DND-41 (cell line): ENCODE measurements at regions not wholly inside any gene's neighbourhood (a gene's known extent, or its start where the extent isn't known, plus 50 kb on each side); places are given as distances from the start of the nearest gene placed in this dataset.

Experiments
- EZH2 ChIP-seq: IDR thresholded peaks from 3 replicates; pipeline ENCODE4 v1.6.1; 2012; ENCODE audit warnings: borderline replicate concordance, low read depth, mild to moderate bottlenecking, moderate library complexity, low read length, inconsistent platforms; ENCODE audit not compliant: severe bottlenecking
- TF ChIP-seq, protein P1 (sequence below): IDR thresholded peaks from 2 replicates; pipeline ENCODE4 v1.5.1; 2012; ENCODE audit warnings: borderline replicate concordance, low read length, moderate library complexity, mild to moderate bottlenecking; ENCODE audit not compliant: poor library complexity, severe bottlenecking; ENCODE audit errors: extremely low read depth

- TF ChIP-seq, protein P1, sequence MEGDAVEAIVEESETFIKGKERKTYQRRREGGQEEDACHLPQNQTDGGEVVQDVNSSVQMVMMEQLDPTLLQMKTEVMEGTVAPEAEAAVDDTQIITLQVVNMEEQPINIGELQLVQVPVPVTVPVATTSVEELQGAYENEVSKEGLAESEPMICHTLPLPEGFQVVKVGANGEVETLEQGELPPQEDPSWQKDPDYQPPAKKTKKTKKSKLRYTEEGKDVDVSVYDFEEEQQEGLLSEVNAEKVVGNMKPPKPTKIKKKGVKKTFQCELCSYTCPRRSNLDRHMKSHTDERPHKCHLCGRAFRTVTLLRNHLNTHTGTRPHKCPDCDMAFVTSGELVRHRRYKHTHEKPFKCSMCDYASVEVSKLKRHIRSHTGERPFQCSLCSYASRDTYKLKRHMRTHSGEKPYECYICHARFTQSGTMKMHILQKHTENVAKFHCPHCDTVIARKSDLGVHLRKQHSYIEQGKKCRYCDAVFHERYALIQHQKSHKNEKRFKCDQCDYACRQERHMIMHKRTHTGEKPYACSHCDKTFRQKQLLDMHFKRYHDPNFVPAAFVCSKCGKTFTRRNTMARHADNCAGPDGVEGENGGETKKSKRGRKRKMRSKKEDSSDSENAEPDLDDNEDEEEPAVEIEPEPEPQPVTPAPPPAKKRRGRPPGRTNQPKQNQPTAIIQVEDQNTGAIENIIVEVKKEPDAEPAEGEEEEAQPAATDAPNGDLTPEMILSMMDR: no peak
- no peak for TF ChIP-seq EZH2
Observed at GRCh38 chr12:75795125-75795524, 236.5 kb downstream of the PHLDA1 start.
